CD4-positive, CD25-positive, alpha-beta regulatory T cell (primary cell): ENCODE measurements at regions not wholly inside any gene's neighbourhood (a gene's known extent, or its start where the extent isn't known, plus 50 kb on each side); places are given as distances from the start of the nearest gene placed in this dataset.

Source experiments
- ATAC-seq, 2 donors: fragments of 150-1000 bp; cut with Tn5 transposase; one replicate each; pipeline ENCODE4 v1.10.0; 2021; ENCODE audit warnings: low read depth in 2 of 2, moderate number of reproducible peaks in 2 of 2, moderate library complexity in 1 of 2
- DNase-seq, 3 donors: peaks; one replicate each; pipeline versions ENCODE4 v3.0.0 to v3.0.0-alpha.2; 2012 to 2022; ENCODE audit warnings: mixed read lengths in 1 of 3
- H3K27ac ChIP-seq: one replicate; pipeline ENCODE4 v1.7.0; 2013; ENCODE audit warnings: mild to moderate bottlenecking, low read length; ENCODE audit not compliant: insufficient read depth, poor library complexity, severe bottlenecking
- H3K27me3 ChIP-seq: one replicate; pipeline ENCODE4 v1.7.0; 2013; ENCODE audit warnings: low read length; ENCODE audit not compliant: control insufficient read depth, insufficient read depth
- H3K36me3 ChIP-seq: one replicate; pipeline ENCODE4 v1.7.0; 2013; ENCODE audit warnings: mild to moderate bottlenecking, low read length, moderate library complexity; ENCODE audit not compliant: control insufficient read depth, insufficient read depth
- H3K4me1 ChIP-seq: 2 replicates; pipeline ENCODE4 v1.7.0; 2013; ENCODE audit warnings: mild to moderate bottlenecking, low read length; ENCODE audit not compliant: insufficient read depth, control insufficient read depth, poor library complexity, severe bottlenecking
- H3K4me3 ChIP-seq: one replicate; pipeline ENCODE4 v1.7.0; 2013; ENCODE audit warnings: low read depth, mild to moderate bottlenecking, low read length, moderate library complexity
- H3K9me3 ChIP-seq, 2 experiments: 1 replicate in 1 of 2; 2 replicates in 1 of 2; pipeline ENCODE4 v1.7.0; 2013; ENCODE audit warnings: low read length in 2 of 2, mild to moderate bottlenecking in 1 of 2, moderate library complexity in 1 of 2; ENCODE audit not compliant: control insufficient read depth in 2 of 2
- H3K27ac Mint-ChIP-seq, 3 donors: one replicate each; pipeline ENCODE4 v1.8.0; 2020 to 2022; ENCODE audit warnings: mild to moderate bottlenecking in 3 of 3, mixed read lengths in 3 of 3, moderate library complexity in 2 of 3
- H3K27me3 Mint-ChIP-seq: one replicate; pipeline ENCODE4 v1.8.0; 2022; ENCODE audit warnings: mild to moderate bottlenecking, mixed read lengths
- H3K36me3 Mint-ChIP-seq: one replicate; pipeline ENCODE4 v1.8.0; 2020; ENCODE audit warnings: mixed read lengths
- H3K4me1 Mint-ChIP-seq, 4 donors: one replicate each; pipeline ENCODE4 v1.8.0; 2020 to 2022; ENCODE audit warnings: mixed read lengths in 4 of 4, mild to moderate bottlenecking in 1 of 4
- H3K4me3 Mint-ChIP-seq, 4 donors: one replicate each; pipeline ENCODE4 v1.8.0; 2020 to 2022; ENCODE audit warnings: mild to moderate bottlenecking in 4 of 4, mixed read lengths in 4 of 4, moderate library complexity in 3 of 4
- H3K9me3 Mint-ChIP-seq, 7 donors: one replicate each; pipeline ENCODE4 v1.8.0; 2020 to 2022; ENCODE audit warnings: mixed read lengths in 7 of 7, mild to moderate bottlenecking in 3 of 7, moderate library complexity in 2 of 7

DNA sequence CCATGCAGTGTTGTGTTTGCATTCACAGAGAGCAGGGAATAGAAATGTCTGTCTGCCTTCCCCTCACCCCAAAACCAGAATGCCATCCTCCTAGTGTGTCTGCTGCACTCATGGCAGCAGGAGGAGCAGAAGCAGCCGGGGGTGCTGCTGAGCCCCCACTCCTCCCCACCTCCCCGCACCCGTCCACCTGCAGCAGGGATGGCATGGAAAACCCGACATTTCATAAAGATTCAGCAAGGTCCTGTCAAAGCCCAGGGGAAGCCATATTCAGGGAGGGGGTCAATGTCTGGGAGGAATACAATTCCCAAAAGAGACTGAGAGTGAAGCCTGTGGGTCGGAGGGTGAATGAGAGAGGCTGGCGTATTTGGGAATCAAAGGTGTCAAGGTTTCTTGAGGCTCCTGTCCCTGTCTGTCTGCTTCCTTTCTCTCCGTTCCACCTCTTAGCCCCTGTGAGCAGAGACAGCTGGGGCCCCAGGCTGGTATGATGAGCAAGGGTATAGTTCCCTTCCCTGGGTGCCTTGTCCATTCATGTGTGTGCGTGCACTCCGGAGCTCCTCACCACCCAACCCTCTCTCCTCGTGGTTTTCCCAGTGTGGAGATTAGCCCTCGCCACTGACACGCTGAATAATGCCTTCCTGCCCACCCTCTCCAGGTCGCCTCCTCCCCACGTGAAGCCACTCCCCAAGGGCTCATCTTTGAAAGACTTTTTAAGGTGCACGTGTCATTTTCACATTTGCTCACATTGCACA lies 133.5 kb upstream of the ZNF236 start:
- DNase-seq (no peak), ATAC-seq (no peak)
- no peaks in the 10 kb centered on the region for H3K36me3 Mint-ChIP-seq
- Histone ChIP-seq H3K4me3 (no peak overlapping the region), H3K27me3 (peaks cover 3% of the 10 kb centered on the region), H3K4me1 (no peaks in the 10 kb centered on the region), H3K36me3 (no peaks in the 10 kb centered on the region), H3K27ac (no peak overlapping the region), H3K9me3 (no peaks in the 10 kb centered on the region)
- peak overlapping the region in 1 of 3 donors; percentile 8 for H3K27ac Mint-ChIP-seq
- H3K9me3 Mint-ChIP-seq: no peaks in the 10 kb centered on the region
- peaks cover 0 to 3% (median 0%) of the 10 kb centered on the region in 4 donors for H3K4me1 Mint-ChIP-seq
- peaks cover 35% of the 10 kb centered on the region for H3K27me3 Mint-ChIP-seq
- H3K4me3 Mint-ChIP-seq: no peak overlapping the region

DNA sequence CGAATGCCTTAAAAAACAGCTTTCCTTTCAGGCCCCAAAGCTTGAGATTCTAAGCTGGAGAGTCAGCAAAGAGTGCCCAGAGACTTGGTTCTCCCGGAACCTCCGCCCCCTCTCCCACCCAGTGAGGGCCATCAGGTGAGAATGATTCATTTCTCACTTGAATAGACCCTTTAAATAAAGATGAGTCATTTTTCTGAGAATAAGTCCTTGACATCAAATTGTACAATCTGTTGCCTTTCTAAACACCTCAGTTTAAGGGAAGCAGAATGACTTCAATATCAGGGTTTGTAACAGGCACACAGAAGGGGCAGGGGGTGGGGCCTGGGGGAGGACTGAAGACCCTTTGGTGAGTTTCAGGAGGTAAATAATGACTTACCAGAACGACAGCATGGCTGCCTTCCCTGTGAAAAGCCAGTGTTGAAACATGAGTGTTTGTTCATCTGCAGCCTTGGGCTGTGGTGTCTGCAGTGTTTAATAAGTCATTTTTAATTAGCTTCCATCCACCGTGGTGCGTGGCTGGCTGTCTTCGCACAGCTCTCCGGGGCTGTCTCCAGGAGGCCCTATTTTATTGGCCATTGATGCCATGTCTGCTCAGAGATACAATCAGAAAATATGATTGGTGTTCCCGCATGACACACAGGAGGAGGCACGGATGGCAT lies 134.9 kb upstream of the ZNF236 start:
- H3K4me3 ChIP-seq: no peak overlapping the region
- peak in 1 of 3 donors; percentile 53 for DNase-seq
- no peak overlapping the region for H3K27ac Mint-ChIP-seq
- ATAC-seq: peak in 1 of 2 donors; percentile 25
- H3K27me3 Mint-ChIP-seq: peaks cover 23% of the 10 kb centered on the region
- no peak overlapping the region for H3K4me3 Mint-ChIP-seq
- no peaks in the 10 kb centered on the region for H3K36me3 Mint-ChIP-seq
- H3K4me1 Mint-ChIP-seq: peaks cover 0 to 3% (median 0%) of the 10 kb centered on the region in 4 donors
- H3K9me3 ChIP-seq: no peaks in the 10 kb centered on the region
- no peak overlapping the region for H3K27ac ChIP-seq
- H3K4me1 ChIP-seq: no peaks in the 10 kb centered on the region
- peaks cover 3% of the 10 kb centered on the region for H3K27me3 ChIP-seq
- H3K36me3 ChIP-seq: no peaks in the 10 kb centered on the region
- no peaks in the 10 kb centered on the region for H3K9me3 Mint-ChIP-seq

DNA sequence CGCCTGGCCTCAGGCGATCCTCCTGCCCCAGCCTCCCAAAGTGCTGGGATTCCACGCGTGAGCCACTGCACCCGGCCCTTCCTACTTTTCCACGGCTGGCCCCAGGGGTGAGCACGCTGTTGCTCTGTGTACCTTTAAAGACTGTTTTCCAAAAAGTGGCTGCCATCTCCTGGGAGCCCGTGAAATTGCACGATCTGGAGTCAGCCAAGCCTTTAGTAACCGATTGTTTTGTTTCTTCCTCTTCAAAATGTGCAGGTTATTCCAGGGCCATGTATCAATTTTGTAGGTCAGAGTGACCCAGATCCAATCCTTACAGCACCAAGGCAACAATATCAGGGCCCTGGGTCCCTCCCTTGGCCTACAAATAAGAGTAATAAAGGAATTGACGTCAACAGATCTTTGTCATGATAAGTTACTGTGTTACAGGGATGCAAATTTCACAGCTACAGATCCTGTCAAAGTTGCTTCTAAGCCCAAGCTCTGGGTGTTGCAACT lies 135.6 kb upstream of the ZNF236 start:
- DNase-seq: peak in 1 of 3 donors; percentile 46
- peaks cover 20% of the 10 kb centered on the region for H3K27me3 Mint-ChIP-seq
- Histone ChIP-seq H3K4me1 (no peaks in the 10 kb centered on the region), H3K4me3 (no peak overlapping the region), H3K27me3 (peaks cover 3% of the 10 kb centered on the region), H3K9me3 (no peaks in the 10 kb centered on the region), H3K36me3 (no peaks in the 10 kb centered on the region), H3K27ac (no peak overlapping the region)
- ATAC-seq: no peak
- no peak overlapping the region for H3K27ac Mint-ChIP-seq
- no peaks in the 10 kb centered on the region for H3K36me3 Mint-ChIP-seq
- no peaks in the 10 kb centered on the region for H3K9me3 Mint-ChIP-seq
- no peak overlapping the region for H3K4me3 Mint-ChIP-seq
- peaks cover 0 to 3% (median 0%) of the 10 kb centered on the region in 4 donors for H3K4me1 Mint-ChIP-seq

DNA sequence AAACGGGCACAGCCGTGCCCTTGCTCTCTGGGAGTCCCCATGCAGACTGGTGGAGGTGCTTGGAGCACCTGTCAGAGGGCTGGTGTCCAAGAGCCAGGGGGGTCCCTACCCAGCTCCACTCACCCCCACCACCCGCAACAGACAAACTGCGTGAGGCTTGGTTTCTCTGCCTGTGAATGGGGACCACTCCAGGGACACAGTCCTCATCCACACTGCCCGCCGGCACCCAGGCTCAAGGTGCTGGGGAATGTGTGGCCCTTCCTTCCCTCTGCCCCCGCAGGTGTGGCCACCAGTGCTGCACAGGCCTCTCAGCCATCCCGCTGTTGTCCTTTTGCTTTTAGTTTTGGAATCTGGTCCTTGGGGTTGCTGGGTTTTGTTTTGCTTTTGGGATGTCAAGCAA lies 136.5 kb upstream of the ZNF236 start:
- peak overlapping the region in 1 of 4 donors; percentile 21 for H3K4me3 Mint-ChIP-seq
- no peak overlapping the region for H3K27ac ChIP-seq
- H3K4me1 Mint-ChIP-seq: peaks cover 0 to 3% (median 0%) of the 10 kb centered on the region in 4 donors
- no peaks in the 10 kb centered on the region for H3K36me3 Mint-ChIP-seq
- no peaks in the 10 kb centered on the region for H3K36me3 ChIP-seq
- no peaks in the 10 kb centered on the region for H3K9me3 Mint-ChIP-seq
- no peaks in the 10 kb centered on the region for H3K9me3 ChIP-seq
- ATAC-seq (no peak), DNase-seq (no peak)
- no peak overlapping the region for H3K4me3 ChIP-seq
- H3K27ac Mint-ChIP-seq: no peak overlapping the region
- peaks cover 20% of the 10 kb centered on the region for H3K27me3 Mint-ChIP-seq
- H3K4me1 ChIP-seq: no peaks in the 10 kb centered on the region
- H3K27me3 ChIP-seq: peaks cover 3% of the 10 kb centered on the region

DNA sequence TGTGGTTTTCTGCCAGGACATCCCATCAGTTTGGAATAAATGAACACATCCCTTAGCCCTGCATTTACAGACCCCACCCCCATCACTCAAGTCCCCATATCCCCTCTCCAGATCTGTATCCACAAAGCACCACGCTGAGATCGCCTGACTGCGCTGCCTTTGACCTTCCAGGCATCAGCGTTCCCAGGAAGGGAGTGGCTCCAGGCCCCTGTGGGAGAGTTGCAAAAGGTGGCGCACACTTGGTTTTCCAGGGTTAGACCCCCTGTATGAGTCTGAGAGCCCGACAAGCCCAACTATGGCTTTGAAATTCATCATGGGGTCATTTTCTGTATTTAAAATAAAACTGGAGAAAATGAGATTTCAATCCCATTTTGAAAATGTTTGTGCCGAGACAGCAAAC lies 137.0 kb upstream of the ZNF236 start:
- H3K9me3 Mint-ChIP-seq: no peaks in the 10 kb centered on the region
- no peak for DNase-seq

DNA sequence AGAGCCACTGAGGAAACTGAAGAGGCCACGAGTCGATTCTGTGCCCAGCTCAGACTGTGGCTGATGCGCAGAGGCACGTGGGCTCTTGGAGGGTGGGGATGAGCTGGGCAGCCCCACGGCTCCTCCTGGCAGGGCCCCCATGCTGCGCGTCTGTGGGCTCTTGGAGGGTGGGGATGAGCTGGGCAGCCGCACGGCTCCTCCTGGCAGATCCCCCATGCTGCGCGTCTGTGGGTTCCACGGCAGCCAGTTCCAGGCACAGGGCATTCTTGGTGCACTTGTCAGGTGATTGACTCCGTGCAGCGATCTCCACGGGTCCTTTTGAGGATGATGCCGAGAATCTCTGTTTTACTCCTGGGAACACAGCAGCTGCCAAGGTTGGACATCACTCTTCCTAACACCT lies 138.1 kb upstream of the ZNF236 start:
- no peaks in the 10 kb centered on the region for H3K36me3 Mint-ChIP-seq

More for the DNA sequence above, 137.0 kb upstream of the ZNF236 start:
- H3K4me3 Mint-ChIP-seq: no peak overlapping the region
- H3K4me1 Mint-ChIP-seq: peaks cover 0 to 3% (median 0%) of the 10 kb centered on the region in 4 donors
- H3K36me3 ChIP-seq: no peaks in the 10 kb centered on the region
- H3K27ac Mint-ChIP-seq: no peak overlapping the region
- no peaks in the 10 kb centered on the region for H3K4me1 ChIP-seq
- peaks cover 3% of the 10 kb centered on the region for H3K27me3 ChIP-seq
- H3K9me3 ChIP-seq: no peaks in the 10 kb centered on the region
- H3K27me3 Mint-ChIP-seq: peaks cover 19% of the 10 kb centered on the region
- ATAC-seq: no peak
- H3K4me3 ChIP-seq: no peak overlapping the region
- H3K27ac ChIP-seq: no peak overlapping the region
- H3K36me3 Mint-ChIP-seq: no peaks in the 10 kb centered on the region

DNA sequence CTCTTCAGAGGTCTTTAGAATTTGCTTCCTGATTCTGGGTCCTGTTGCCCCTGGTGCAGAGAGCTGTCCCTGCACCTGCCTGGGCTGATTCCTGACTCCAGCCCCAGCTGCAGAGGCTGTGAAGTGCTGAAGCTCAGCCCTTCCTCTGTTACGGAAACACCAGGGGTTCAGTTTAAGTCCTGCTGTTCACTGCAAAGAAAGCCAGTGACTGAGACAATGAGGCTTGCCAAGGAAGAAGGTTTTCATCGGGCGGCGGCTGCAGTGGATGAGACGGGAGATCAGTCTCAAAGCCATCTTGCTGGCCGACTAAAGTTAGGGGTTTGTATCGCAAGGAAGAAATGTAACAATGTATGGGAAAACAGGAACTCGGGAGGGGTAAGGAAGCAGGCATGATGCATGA lies 142.4 kb upstream of the ZNF236 start:
- no peaks in the 10 kb centered on the region for H3K9me3 ChIP-seq
- Mint-ChIP-seq H3K27ac (no peak overlapping the region), H3K4me3 (no peak overlapping the region), H3K9me3 (peaks cover 0 to 3% (median 0%) of the 10 kb centered on the region in 7 donors), H3K27me3 (no peaks in the 10 kb centered on the region), H3K36me3 (no peaks in the 10 kb centered on the region), H3K4me1 (no peaks in the 10 kb centered on the region)
- DNase-seq (no peak), ATAC-seq (no peak)
- H3K27me3 ChIP-seq: no peaks in the 10 kb centered on the region
- H3K4me1 ChIP-seq: no peaks in the 10 kb centered on the region
- no peak overlapping the region for H3K4me3 ChIP-seq
- no peaks in the 10 kb centered on the region for H3K36me3 ChIP-seq
- H3K27ac ChIP-seq: no peak overlapping the region

More for the DNA sequence above, 138.1 kb upstream of the ZNF236 start:
- H3K27me3 Mint-ChIP-seq: peaks cover 14% of the 10 kb centered on the region
- no peaks in the 10 kb centered on the region for H3K36me3 ChIP-seq
- no peaks in the 10 kb centered on the region for H3K9me3 ChIP-seq
- H3K4me3 Mint-ChIP-seq: no peak overlapping the region
- DNase-seq: no peak
- H3K4me1 ChIP-seq: no peaks in the 10 kb centered on the region
- no peak overlapping the region for H3K27ac Mint-ChIP-seq
- ATAC-seq: no peak
- H3K4me3 ChIP-seq: no peak overlapping the region
- peaks cover under 1% of the 10 kb centered on the region for H3K27me3 ChIP-seq
- peaks cover 0 to 2% (median 0%) of the 10 kb centered on the region in 7 donors for H3K9me3 Mint-ChIP-seq
- no peak overlapping the region for H3K27ac ChIP-seq
- peaks cover 0 to 3% (median 0%) of the 10 kb centered on the region in 4 donors for H3K4me1 Mint-ChIP-seq
